A673 (cell line): ENCODE measurements at regions not wholly inside any gene's neighbourhood (a gene's known extent, or its start where the extent isn't known, plus 50 kb on each side); places are given as distances from the start of the nearest gene placed in this dataset.
"Not testable (repeated sequence)": the region's sequence is repeated elsewhere in the genome, so short reads cannot be mapped to it uniquely, and the experiment has no call there.

Source experiments
- BruUV-seq: library from RNA; stranded (reverse); fragments of 400-500 nt; replicated peaks from 2 replicates; lab custom pipeline; 2021; lab: Mats Ljungman, UMichigan
- CTCF ChIA-PET: fragments of 300-600 bp; sonication (Branson Sonifier 250); formaldehyde crosslinking; loops from one replicate; lab custom pipeline; 2022; ENCODE audit warnings: antibody characterized with exemption; lab: Charles Lee
- POLR2A ChIA-PET: fragments of 300-600 bp; sonication (Branson Sonifier 250); formaldehyde crosslinking; loops from one replicate; lab custom pipeline; 2022; ENCODE audit warnings: antibody characterized with exemption; ENCODE audit not compliant: low non-redundant PET; lab: Charles Lee
- DNase-seq: peaks from one replicate; pipeline ENCODE4 v3.0.0-alpha.2; 2015; ENCODE audit warnings: low spot score
- H3K27ac ChIP-seq: fragments of 200-600 bp; sonication (generic); 2 replicates; pipeline ENCODE4 v1.5.1; 2016; ENCODE audit warnings: mixed run types, low read depth, mild to moderate bottlenecking, mixed read lengths, antibody characterized with exemption, low read length; ENCODE audit not compliant: poor library complexity, severe bottlenecking
- H3K27me3 ChIP-seq: fragments of 200-600 bp; sonication (generic); replicated peaks from 2 replicates; pipeline ENCODE4 v1.6.1; 2017; ENCODE audit warnings: mixed run types, low read depth, mild to moderate bottlenecking, mixed read lengths, antibody characterized with exemption, low read length; ENCODE audit not compliant: insufficient read depth, poor library complexity
- H3K36me3 ChIP-seq: fragments of 200-600 bp; sonication (generic); 2 replicates; pipeline ENCODE4 v1.6.1; 2016; ENCODE audit warnings: mixed run types, mild to moderate bottlenecking, mixed read lengths, antibody characterized with exemption, low read length; ENCODE audit not compliant: insufficient read depth, poor library complexity, severe bottlenecking
- H3K4me1 ChIP-seq: fragments of 200-600 bp; sonication (generic); 2 replicates; pipeline ENCODE4 v1.6.1; 2017; ENCODE audit warnings: mixed run types, mild to moderate bottlenecking, mixed read lengths, antibody characterized with exemption, low read length; ENCODE audit not compliant: insufficient read depth, poor library complexity, severe bottlenecking
- H3K4me3 ChIP-seq: fragments of 200-600 bp; sonication (generic); 2 replicates; pipeline ENCODE4 v1.5.1; 2016; ENCODE audit warnings: low read depth, mixed run types, mild to moderate bottlenecking, mixed read lengths, low read length; ENCODE audit not compliant: poor library complexity, severe bottlenecking
- H3K9me3 ChIP-seq: fragments of 200-600 bp; sonication (generic); 2 replicates; pipeline ENCODE4 v1.6.1; 2016; ENCODE audit warnings: mixed run types, low read depth, mild to moderate bottlenecking, mixed read lengths, antibody characterized with exemption, low read length; ENCODE audit not compliant: poor library complexity, severe bottlenecking
- CTCF ChIP-seq: fragments of 300-800, 200-600 bp; sonication (generic); conservative IDR thresholded peaks from 2 replicates; pipeline ENCODE4 v1.5.1; 2017; ENCODE audit warnings: low read depth, mild to moderate bottlenecking, antibody characterized with exemption, low read length, moderate library complexity, mixed read lengths
- EZH2 ChIP-seq: fragments of 200-600 bp; sonication (generic); IDR thresholded peaks from 2 replicates; pipeline ENCODE4 v1.6.1; 2017; ENCODE audit warnings: borderline replicate concordance, low read depth, mild to moderate bottlenecking, mixed read lengths, antibody characterized with exemption, low read length; ENCODE audit not compliant: poor library complexity, severe bottlenecking
- intact Hi-C: fragments of 100-400 bp; cut with micrococcal nuclease; formaldehyde crosslinking; loops from one replicate; pipeline ENCODE4 v1.10.0; 2022; ENCODE audit not compliant: unreplicated experiment

DNA sequence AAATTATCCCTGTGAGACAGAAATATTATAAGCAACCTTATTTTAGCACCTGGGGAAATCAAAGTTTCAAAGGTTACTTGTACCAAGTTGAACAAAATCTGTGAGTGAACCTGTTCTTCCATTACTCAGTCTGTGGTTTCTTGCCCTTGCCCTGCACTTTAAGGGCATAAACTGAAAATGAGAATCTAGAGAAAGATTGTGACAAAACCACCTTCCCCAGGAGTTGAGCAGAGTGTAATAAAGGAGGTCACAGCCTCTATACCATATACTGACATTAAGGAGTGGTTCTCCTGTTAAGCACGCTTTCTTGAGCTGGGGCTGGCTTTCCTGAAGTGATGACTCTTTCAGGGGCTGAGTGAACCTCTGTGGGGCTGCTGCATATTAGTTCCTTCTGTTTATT is 143.4 kb downstream of the PDCD6IP start:
- intact Hi-C loops, result no loop called here
- CTCF ChIA-PET, result interaction anchor here (1.0 kb wide), 1 partner anchor 13 kb away, joined by 3 read pairs; no protein-coding TSS in a partner anchor
- no peak for DNase-seq
- Histone ChIP-seq H3K4me1 (peaks cover 68% of the 10 kb centered on the region), H3K36me3 (no peaks in the 10 kb centered on the region), H3K27me3 (no peaks in the 10 kb centered on the region), H3K9me3 (no peaks in the 10 kb centered on the region), H3K27ac (peak overlapping the region; percentile 72), H3K4me3 (no peak overlapping the region)
- no TSS peak for BruUV-seq
- no peak for TF ChIP-seq CTCF
- TF ChIP-seq EZH2, result no peak
- POLR2A ChIA-PET, result no interaction called here

- Histone ChIP-seq H3K4me3 (no peak overlapping the region), H3K27me3 (no peaks in the 10 kb centered on the region), H3K27ac (peak overlapping the region; percentile 72), H3K36me3 (no peaks in the 10 kb centered on the region), H3K9me3 (no peaks in the 10 kb centered on the region), H3K4me1 (peaks cover 62% of the 10 kb centered on the region)
- CTCF ChIA-PET, result no interaction called here
- peak; percentile 56 for DNase-seq
- intact Hi-C loops, result no loop called here
- no peak for TF ChIP-seq EZH2
- 0 out of 2 replicates have a peak, but pooled peaks have one; percentile 10 for TF ChIP-seq CTCF
- POLR2A ChIA-PET, result no interaction called here
- BruUV-seq, result no TSS peak
Observed at GRCh38 chr3:33942483-33943150, 144.2 kb downstream of the PDCD6IP start.

GRCh38 chr3:33943277-33943676 is 144.8 kb downstream of the PDCD6IP start:
- DNase-seq, result no peak
- intact Hi-C loops, result no loop called here
- H3K27me3 ChIP-seq, result no peaks in the 10 kb centered on the region
- peak overlapping the region; percentile 72 for H3K27ac ChIP-seq
- no peaks in the 10 kb centered on the region for H3K9me3 ChIP-seq
- peaks cover 62% of the 10 kb centered on the region for H3K4me1 ChIP-seq
- CTCF ChIA-PET, result no interaction called here
- POLR2A ChIA-PET, result no interaction called here
- H3K36me3 ChIP-seq, result no peaks in the 10 kb centered on the region
- TSS peak; percentile 47 for BruUV-seq
- no peak for TF ChIP-seq CTCF
- no peak for TF ChIP-seq EZH2
- no peak overlapping the region for H3K4me3 ChIP-seq

DNA sequence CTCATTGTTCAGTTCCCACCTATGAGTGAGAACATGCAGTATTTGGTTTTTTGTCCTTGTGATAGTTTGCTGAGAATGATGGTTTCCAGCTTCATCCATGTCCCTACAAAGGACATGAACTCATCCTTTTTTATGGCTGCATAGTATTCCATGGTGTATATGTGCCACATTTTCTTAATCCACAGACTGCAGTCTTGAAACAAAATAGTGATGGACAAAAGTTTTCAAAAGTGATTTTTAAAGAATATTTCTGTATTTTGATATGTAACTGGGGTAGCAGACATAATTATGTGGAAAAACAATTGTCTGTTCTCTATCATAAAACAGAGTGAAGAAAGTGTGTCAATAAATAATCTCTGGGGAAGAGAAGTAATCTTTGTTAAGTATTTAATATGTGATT is 148.2 kb downstream of the PDCD6IP start:
- BruUV-seq, H3K4me3 ChIP-seq, CTCF ChIA-PET: not testable (repeated sequence)

More for the DNA sequence above, 148.2 kb downstream of the PDCD6IP start:
- H3K27ac ChIP-seq, H3K9me3 ChIP-seq, intact Hi-C loops, POLR2A ChIA-PET, H3K36me3 ChIP-seq, DNase-seq, H3K27me3 ChIP-seq: not testable (repeated sequence)
- peaks cover 62% of the 10 kb centered on the region for H3K4me1 ChIP-seq
